GM13977 (cell line): ENCODE measurements at regions not wholly inside any gene's neighbourhood (a gene's known extent, or its start where the extent isn't known, plus 50 kb on each side); places are given as distances from the start of the nearest gene placed in this dataset.

Experiments
- DNase-seq: peaks from one replicate; pipeline ENCODE4 v3.0.0; 2012; ENCODE audit warnings: low spot score
- in situ Hi-C: fragments of 300-500 bp; cut with MboI; formaldehyde crosslinking; loops from one replicate; pipeline ENCODE4 v1.12.0; 2022; ENCODE audit warnings: low sequenced_read_pairs, low pct_unique_long_range_greater_than_20kb, mixed read lengths, inconsistent platforms; ENCODE audit not compliant: unreplicated experiment
- TF ChIP-seq, protein P1 (sequence below): IDR thresholded peaks from 2 replicates; pipeline ENCODE4 v1.5.1; 2012; ENCODE audit warnings: mild to moderate bottlenecking, control low read depth; ENCODE audit not compliant: insufficient read depth; ENCODE audit errors: extremely low read depth, missing control alignments

DNA sequence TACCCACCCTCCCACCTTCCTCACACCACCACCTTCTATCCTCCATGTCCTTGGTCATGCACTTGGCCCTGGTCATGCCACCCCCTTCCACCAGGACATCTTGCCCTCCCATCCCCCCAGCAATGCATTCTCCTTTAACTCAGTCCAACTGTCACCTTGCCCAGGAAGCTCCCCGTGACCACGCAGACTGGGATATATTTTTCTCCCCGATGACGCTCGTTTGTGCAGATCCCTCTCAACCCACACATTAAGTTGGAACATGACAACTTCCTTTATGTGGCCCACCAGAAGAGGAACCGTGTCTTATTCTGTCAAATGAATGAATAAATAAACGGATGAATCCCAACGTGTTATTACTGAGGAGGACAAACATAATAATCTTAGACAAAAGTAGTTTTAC lies 82.8 kb upstream of the TAS2R1 start:
- TF ChIP-seq, protein P1, sequence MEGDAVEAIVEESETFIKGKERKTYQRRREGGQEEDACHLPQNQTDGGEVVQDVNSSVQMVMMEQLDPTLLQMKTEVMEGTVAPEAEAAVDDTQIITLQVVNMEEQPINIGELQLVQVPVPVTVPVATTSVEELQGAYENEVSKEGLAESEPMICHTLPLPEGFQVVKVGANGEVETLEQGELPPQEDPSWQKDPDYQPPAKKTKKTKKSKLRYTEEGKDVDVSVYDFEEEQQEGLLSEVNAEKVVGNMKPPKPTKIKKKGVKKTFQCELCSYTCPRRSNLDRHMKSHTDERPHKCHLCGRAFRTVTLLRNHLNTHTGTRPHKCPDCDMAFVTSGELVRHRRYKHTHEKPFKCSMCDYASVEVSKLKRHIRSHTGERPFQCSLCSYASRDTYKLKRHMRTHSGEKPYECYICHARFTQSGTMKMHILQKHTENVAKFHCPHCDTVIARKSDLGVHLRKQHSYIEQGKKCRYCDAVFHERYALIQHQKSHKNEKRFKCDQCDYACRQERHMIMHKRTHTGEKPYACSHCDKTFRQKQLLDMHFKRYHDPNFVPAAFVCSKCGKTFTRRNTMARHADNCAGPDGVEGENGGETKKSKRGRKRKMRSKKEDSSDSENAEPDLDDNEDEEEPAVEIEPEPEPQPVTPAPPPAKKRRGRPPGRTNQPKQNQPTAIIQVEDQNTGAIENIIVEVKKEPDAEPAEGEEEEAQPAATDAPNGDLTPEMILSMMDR, result no peak
- no peak for DNase-seq
- in situ Hi-C loops, result no loop called here

GRCh38 chr5:9712506-9712905 lies 82.4 kb upstream of the TAS2R1 start:
- DNase-seq, result no peak
- TF ChIP-seq, protein P1, result no peak
- in situ Hi-C loops, result no loop called here

- no peak for DNase-seq
- TF ChIP-seq, protein P1, result no peak
- in situ Hi-C loops, result no loop called here
Measured at GRCh38 chr5:9710069-9710468, 79.9 kb upstream of the TAS2R1 start.

DNA sequence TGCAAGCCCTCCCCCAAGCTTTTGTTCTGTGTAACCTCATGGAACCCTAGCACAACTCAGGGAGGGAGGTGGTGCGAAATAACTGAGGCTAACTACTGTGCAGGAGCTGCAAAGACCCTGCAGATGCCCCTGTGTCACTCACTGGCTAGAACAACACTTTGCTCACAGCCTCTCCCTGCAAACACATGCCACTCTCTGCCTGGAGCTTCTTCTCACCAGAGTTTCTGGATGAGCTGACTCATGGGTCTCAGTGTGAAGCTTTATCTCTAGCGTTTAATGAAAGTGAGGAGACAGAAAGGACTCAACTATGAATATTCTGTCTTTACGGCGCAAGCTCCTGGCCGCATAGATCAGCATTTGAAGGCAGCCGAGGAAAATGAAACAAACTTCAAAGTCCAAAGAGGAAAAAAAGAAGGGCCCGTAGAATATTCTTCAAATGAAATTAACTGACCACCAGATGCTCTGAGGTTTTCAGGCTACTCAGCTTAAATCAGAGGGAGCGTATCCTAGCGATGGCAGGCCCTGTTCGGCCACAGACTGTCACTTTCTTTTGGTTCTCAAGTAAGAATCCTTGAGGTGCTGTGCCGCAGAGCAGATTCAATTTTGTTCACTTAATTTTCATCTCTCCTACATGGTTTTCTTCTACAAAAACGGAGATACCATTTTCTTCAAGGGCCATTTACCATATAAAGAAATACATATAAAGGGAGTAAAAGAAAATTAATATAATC lies 77.7 kb upstream of the TAS2R1 start:
- no peak for DNase-seq
- TF ChIP-seq, protein P1, result no peak
- in situ Hi-C loops, result no loop called here

- no peak for DNase-seq
- TF ChIP-seq, protein P1, result no peak
Measured at GRCh38 chr5:9699681-9700080, 69.5 kb upstream of the TAS2R1 start.

DNA sequence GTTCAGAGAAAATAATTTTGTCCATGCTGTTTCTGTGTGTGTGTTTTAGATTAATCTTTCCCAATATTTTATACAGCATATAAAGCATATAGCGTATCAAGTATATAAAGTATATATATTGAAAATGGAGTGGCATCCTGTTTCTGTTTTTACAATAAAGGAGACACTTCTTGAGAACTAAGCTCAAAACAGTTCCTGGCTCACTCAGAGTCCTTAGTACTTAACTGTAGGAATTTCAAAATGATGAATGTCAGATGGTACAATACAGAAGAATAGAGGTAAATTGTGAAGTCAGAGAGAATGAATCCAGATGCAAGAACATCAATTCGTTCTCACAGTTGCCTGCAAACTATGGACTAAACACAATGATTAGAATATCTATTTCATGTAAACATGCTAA lies 68.7 kb upstream of the TAS2R1 start:
- TF ChIP-seq, protein P1, result no peak
- in situ Hi-C loops, result no loop called here
- no peak for DNase-seq

More at GRCh38 chr5:9699681-9700080, 69.5 kb upstream of the TAS2R1 start:
- in situ Hi-C loops, result no loop called here
